WTC11 (cell line): ENCODE measurements at regions not wholly inside any gene's neighbourhood (a gene's known extent, or its start where the extent isn't known, plus 50 kb on each side); places are given as distances from the start of the nearest gene placed in this dataset.

ENCODE experiments used
- ATF1 ChIP-seq: sonication (generic); formaldehyde crosslinking; IDR thresholded peaks from 2 replicates; pipeline ENCODE4 v1.8.1; 2023; ENCODE audit warnings: mild to moderate bottlenecking, moderate library complexity, missing genetic modification reagents
- TEAD4 ChIP-seq: sonication (generic); formaldehyde crosslinking; IDR thresholded peaks from 2 replicates; pipeline ENCODE4 v1.8.0; 2022; ENCODE audit warnings: mild to moderate bottlenecking, missing genetic modification reagents
- TF ChIP-seq, protein P1 (sequence below): fragments of 200-600 bp; IDR thresholded peaks from 2 replicates; pipeline ENCODE4 v1.8.0; 2022; ENCODE audit warnings: antibody characterized with exemption
- TF ChIP-seq, protein P2 (sequence below): sonication (generic); formaldehyde crosslinking; IDR thresholded peaks from 2 replicates; pipeline ENCODE4 v1.8.1; 2022; ENCODE audit warnings: low read depth, missing genetic modification reagents, borderline replicate concordance
- TF ChIP-seq, protein P3 (sequence below): sonication (generic); formaldehyde crosslinking; IDR thresholded peaks from 2 replicates; pipeline ENCODE4 v1.8.0; 2022; ENCODE audit warnings: mild to moderate bottlenecking, missing genetic modification reagents

DNA sequence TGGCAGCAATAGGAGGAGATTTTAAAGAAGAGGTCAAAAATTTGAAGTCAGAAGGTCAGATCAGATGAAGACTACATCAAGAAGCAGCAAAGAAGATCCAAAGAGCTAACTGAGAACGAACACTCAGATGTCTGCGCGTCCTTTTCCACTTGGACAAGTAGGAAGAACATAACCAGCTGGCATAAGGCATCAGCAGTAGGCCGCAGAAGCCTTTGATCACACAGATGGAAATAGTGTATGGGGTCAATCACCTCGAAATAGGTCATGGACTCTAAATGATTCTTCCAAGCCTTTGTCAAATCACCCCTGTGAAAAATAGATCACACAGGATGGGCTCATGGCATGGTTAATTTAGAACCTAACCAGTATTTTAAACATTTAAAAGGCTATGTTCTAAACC lies 56.4 kb upstream of the TOM1L1 start:
- TF ChIP-seq, protein P1, sequence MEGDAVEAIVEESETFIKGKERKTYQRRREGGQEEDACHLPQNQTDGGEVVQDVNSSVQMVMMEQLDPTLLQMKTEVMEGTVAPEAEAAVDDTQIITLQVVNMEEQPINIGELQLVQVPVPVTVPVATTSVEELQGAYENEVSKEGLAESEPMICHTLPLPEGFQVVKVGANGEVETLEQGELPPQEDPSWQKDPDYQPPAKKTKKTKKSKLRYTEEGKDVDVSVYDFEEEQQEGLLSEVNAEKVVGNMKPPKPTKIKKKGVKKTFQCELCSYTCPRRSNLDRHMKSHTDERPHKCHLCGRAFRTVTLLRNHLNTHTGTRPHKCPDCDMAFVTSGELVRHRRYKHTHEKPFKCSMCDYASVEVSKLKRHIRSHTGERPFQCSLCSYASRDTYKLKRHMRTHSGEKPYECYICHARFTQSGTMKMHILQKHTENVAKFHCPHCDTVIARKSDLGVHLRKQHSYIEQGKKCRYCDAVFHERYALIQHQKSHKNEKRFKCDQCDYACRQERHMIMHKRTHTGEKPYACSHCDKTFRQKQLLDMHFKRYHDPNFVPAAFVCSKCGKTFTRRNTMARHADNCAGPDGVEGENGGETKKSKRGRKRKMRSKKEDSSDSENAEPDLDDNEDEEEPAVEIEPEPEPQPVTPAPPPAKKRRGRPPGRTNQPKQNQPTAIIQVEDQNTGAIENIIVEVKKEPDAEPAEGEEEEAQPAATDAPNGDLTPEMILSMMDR: no peak
- TF ChIP-seq, protein P2, sequence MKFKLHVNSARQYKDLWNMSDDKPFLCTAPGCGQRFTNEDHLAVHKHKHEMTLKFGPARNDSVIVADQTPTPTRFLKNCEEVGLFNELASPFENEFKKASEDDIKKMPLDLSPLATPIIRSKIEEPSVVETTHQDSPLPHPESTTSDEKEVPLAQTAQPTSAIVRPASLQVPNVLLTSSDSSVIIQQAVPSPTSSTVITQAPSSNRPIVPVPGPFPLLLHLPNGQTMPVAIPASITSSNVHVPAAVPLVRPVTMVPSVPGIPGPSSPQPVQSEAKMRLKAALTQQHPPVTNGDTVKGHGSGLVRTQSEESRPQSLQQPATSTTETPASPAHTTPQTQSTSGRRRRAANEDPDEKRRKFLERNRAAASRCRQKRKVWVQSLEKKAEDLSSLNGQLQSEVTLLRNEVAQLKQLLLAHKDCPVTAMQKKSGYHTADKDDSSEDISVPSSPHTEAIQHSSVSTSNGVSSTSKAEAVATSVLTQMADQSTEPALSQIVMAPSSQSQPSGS (CRISPR knock-in tag): no peak
- TF ChIP-seq TEAD4 (no peak), ATF1 (CRISPR knock-in tag) (no peak)
- TF ChIP-seq, protein P3, sequence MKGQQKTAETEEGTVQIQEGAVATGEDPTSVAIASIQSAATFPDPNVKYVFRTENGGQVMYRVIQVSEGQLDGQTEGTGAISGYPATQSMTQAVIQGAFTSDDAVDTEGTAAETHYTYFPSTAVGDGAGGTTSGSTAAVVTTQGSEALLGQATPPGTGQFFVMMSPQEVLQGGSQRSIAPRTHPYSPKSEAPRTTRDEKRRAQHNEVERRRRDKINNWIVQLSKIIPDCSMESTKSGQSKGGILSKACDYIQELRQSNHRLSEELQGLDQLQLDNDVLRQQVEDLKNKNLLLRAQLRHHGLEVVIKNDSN (CRISPR knock-in tag): no peak
